HUES48 (cell line): ENCODE measurements at regions not wholly inside any gene's neighbourhood (a gene's known extent, or its start where the extent isn't known, plus 50 kb on each side); places are given as distances from the start of the nearest gene placed in this dataset.

Experiments used
- H3K27ac ChIP-seq: one replicate; pipeline ENCODE4 v1.7.0; 2013; ENCODE audit warnings: low read depth, low read length, inconsistent platforms
- H3K27me3 ChIP-seq: 2 replicates; pipeline ENCODE4 v1.6.1; 2013; ENCODE audit warnings: mild to moderate bottlenecking, low read length; ENCODE audit not compliant: control insufficient read depth, insufficient read depth
- H3K36me3 ChIP-seq: 2 replicates; pipeline ENCODE4 v1.6.1; 2013; ENCODE audit warnings: low read length; ENCODE audit not compliant: control insufficient read depth, insufficient read depth
- H3K4me1 ChIP-seq: 2 replicates; pipeline ENCODE4 v1.6.1; 2013; ENCODE audit warnings: mild to moderate bottlenecking, low read length; ENCODE audit not compliant: control insufficient read depth, insufficient read depth
- H3K4me3 ChIP-seq: 2 replicates; pipeline ENCODE4 v1.5.1; 2013; ENCODE audit warnings: mild to moderate bottlenecking, low read depth, low read length
- H3K9ac ChIP-seq: 2 replicates; pipeline ENCODE4 v1.6.1; 2013; ENCODE audit warnings: mild to moderate bottlenecking, low read depth, low read length, moderate library complexity
- H3K9me3 ChIP-seq: 2 replicates; pipeline ENCODE4 v1.6.1; 2013; ENCODE audit warnings: low read length; ENCODE audit not compliant: control insufficient read depth, insufficient read depth

DNA sequence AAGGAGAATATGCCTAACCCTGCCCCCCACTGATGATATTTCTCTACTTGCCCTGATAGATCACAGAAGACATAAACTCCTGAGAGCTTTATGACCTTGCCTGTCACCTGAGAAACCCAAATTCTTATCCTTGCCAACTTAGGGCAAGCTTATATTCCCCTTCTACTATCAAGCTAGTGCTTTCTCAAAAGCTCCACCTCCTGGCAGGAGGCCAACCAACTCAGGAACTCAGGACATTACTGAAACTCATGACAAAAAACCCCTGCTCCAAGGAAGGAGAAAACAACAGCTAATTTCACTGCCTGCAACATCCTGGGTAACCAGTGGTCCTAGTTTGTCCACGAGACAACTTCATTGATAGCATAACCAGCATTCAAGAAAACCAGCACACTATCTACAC lies 60.9 kb upstream of the FSCB start:
- no peaks in the 10 kb centered on the region for H3K4me1 ChIP-seq
- H3K4me3 ChIP-seq = no peak overlapping the region
- H3K27me3 ChIP-seq = no peaks in the 10 kb centered on the region
- H3K27ac ChIP-seq = no peak overlapping the region
- no peak overlapping the region for H3K9ac ChIP-seq
- 0 out of 2 replicates have a peak, but pooled peaks cover 3% of the 10 kb centered on the region for H3K9me3 ChIP-seq
- H3K36me3 ChIP-seq = no peaks in the 10 kb centered on the region

DNA sequence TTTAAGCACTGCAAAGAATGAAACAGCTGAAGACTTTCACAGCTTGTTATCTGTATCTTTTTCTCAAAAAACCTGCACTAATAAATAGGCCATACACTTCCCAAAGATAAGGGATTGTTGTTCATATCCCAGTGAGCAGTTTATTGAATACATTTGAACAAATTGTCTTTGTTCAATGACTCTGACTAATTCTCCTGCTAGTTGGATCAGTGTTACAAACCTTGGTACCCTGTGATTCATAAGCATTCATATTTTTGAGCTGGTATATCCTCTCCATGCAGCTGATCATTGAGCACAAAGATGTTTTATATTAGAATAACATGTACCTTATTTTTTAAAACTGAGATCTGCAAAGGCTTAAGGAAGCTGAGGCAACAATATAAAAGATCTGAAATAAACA lies 58.9 kb upstream of the FSCB start:
- H3K9ac ChIP-seq = no peak overlapping the region
- H3K27me3 ChIP-seq = no peaks in the 10 kb centered on the region
- no peaks in the 10 kb centered on the region for H3K4me1 ChIP-seq
- H3K9me3 ChIP-seq = no peaks in the 10 kb centered on the region
- H3K4me3 ChIP-seq = no peak overlapping the region
- H3K27ac ChIP-seq = no peak overlapping the region
- H3K36me3 ChIP-seq = no peaks in the 10 kb centered on the region

DNA sequence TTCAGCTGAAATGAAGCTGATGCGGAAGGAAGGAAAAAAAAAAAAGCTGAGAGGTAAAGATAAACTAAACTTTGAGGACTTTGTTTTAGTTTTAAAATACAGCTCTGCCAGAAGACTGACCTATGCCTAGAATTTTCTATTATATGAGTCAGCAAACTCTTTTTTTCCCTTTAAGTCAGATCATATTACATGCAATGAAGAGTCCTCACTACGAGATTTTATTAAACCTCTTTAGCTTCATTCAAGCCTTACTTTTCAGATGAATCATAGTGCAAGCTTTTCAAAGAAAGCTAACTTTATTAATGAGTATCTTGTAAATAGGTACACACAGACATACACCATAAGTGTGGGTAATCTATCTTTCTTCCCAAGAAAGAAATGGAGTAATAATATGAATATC lies 57.8 kb upstream of the FSCB start:
- no peak overlapping the region for H3K4me3 ChIP-seq

More for the DNA sequence above, 57.8 kb upstream of the FSCB start:
- no peaks in the 10 kb centered on the region for H3K27me3 ChIP-seq
- no peak overlapping the region for H3K9ac ChIP-seq
- no peaks in the 10 kb centered on the region for H3K9me3 ChIP-seq
- no peaks in the 10 kb centered on the region for H3K36me3 ChIP-seq
- no peaks in the 10 kb centered on the region for H3K4me1 ChIP-seq
- H3K27ac ChIP-seq = no peak overlapping the region
